GM12874 (cell line): ENCODE measurements at regions not wholly inside any gene's neighbourhood (a gene's known extent, or its start where the extent isn't known, plus 50 kb on each side); places are given as distances from the start of the nearest gene placed in this dataset.
A peak's percentile ranks its signal among the peaks of the same experiment; 100 is the strongest.

Source experiments
- TF ChIP-seq, protein P1 (sequence below): IDR thresholded peaks from 2 replicates; pipeline ENCODE4 v1.5.1; 2011; ENCODE audit warnings: low read depth, mild to moderate bottlenecking, control low read depth, low read length, moderate library complexity; ENCODE audit not compliant: insufficient read depth

GRCh38 chr14:86672080-86672479, 1142.1 kb downstream of the FLRT2 start:
- TF ChIP-seq, protein P1, sequence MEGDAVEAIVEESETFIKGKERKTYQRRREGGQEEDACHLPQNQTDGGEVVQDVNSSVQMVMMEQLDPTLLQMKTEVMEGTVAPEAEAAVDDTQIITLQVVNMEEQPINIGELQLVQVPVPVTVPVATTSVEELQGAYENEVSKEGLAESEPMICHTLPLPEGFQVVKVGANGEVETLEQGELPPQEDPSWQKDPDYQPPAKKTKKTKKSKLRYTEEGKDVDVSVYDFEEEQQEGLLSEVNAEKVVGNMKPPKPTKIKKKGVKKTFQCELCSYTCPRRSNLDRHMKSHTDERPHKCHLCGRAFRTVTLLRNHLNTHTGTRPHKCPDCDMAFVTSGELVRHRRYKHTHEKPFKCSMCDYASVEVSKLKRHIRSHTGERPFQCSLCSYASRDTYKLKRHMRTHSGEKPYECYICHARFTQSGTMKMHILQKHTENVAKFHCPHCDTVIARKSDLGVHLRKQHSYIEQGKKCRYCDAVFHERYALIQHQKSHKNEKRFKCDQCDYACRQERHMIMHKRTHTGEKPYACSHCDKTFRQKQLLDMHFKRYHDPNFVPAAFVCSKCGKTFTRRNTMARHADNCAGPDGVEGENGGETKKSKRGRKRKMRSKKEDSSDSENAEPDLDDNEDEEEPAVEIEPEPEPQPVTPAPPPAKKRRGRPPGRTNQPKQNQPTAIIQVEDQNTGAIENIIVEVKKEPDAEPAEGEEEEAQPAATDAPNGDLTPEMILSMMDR, result no peak

- TF ChIP-seq, protein P1, result no peak
Measured at GRCh38 chr14:86665975-86666374, 1136.0 kb downstream of the FLRT2 start.

DNA sequence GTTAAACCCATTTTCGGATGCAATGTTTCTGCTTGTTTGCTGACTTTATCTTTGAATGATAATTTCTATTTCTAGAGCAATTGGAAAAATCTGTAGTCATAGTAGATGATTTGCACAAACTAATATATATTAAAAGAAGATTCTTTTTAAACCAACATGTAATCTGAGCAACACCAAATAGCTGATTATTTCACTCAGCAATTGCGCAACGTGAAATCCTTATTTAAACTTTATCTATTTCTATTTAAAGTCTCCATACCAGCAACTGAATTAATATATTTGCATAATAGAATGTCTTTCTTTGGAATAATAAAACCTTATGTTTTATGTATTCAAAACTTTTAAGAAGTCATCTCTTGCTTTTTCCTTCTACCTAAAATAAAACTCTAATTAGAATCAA, 1132.4 kb downstream of the FLRT2 start:
- TF ChIP-seq, protein P1, result no peak

DNA sequence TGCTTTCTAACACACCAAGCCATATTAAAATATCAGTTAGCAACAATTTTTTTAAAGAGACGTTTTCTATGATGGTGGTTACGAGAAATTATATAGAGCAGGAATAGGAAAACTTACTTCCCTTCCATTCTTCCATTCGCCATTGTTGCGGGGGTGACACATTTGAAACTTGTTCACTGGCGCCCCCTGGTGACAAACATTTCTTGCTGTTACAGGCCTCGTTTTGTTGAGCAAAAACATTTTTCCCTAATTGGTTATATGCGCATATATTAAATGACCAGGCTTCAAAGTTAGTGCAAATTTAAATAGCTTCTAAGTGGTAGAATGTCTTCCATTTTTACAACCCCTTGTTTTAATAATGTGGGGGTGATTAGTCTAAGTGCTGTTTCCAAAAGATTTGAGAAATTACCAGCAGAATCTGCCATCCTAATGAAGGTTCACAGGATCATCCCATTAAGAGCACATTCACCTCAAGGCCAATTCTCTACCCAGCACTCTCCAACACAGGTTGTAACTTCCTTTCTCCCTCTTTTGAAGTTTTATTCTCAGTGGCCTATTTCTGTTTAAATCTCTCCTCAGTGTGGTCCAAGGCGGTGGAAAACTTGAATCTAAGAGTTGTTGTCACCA, 1124.7 kb downstream of the FLRT2 start:
- TF ChIP-seq, protein P1, result peak; percentile 39; the same call in 1 of the 2 replicates

DNA sequence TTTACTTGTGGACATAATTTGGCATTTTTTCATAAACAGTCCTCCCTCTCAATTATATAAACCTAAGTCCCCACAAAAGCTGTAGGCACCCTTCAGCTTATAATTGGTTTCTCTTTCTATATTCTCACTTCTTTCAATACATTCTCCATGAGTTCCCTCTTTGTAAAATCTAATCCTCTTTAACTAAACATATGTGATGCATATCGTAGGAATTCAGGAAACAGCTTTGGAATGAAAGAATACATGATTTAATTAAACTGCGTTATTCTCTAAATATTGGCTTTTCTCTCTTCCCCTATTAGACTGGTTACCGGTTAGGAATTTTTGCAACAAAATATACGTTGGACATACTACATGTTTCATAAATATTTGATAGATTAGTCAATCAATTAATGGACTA, 1122.6 kb downstream of the FLRT2 start:
- TF ChIP-seq, protein P1, result no peak

DNA sequence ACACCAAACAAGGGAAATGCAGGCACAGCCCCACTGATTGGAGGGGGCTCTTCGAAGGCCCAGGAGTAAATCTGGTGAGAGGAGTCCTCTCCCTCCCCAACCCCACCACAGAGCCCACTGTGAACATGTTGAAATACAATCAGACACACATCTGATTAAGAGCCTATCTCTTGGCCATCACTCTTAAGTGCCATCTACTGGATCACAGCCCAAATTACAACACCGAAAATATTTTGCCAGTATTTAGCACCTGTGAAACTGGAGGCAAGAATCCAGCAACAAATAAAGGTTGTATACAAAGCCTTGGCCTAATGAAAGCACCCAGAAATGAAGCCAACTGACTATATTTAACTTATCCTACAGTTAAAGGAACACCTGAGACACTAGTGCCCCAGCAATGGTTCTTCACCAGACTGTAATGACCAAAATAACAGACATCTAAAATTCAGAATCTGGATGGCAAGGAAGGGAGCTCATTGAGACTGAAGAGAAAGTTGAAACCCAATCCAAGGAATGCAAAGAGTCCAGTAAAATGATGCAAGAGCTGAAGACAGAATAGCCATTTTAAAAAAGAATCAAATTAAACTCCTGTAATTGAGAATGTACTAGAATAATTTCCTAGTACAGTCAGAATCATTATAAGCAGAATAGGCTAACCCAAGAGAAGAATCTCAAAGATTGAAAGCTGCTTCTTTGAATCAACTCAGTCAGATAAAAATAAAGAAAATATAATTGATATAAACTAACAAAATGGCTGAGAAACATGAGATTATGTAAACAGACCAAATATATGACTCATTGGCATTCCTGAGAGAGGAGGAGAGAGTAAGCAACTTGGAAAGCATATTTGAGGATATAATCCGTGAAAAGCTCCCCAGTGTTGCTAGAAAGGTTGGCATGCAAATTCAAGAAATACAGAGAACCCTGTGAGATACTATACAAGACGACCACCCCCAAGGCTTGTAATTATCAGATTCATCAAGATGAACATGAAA, 1117.0 kb downstream of the FLRT2 start:
- TF ChIP-seq, protein P1, result peak; percentile 27; the same call in 1 of the 2 replicates

DNA sequence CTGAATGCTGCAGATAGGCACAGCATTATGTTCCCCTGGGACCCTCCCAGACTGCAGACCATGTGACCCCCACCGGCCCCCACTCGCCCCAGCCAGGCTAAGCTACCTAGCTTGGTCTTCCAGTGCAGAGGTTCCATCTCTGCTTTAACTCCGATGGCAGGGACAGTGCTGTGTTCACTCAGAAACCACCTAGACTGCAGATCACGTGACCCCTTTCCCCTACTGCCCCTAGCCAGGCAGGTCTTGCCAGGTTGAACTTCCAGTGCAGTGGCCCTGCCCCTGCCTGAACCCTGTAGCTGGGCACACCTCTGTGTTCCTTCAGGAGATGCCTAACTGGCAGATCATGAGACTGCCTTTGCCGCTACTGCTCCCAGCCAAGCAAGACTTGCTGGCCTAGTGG, 1116.2 kb downstream of the FLRT2 start:
- TF ChIP-seq, protein P1, result no peak
